Keratinocyte (primary cell): ENCODE measurements at regions not wholly inside any gene's neighbourhood (a gene's known extent, or its start where the extent isn't known, plus 50 kb on each side); places are given as distances from the start of the nearest gene placed in this dataset.

ENCODE experiments used
- EZH2 ChIP-seq: IDR thresholded peaks from one replicate; pipeline ENCODE4 v1.6.1; 2012; ENCODE audit warnings: inconsistent platforms, mild to moderate bottlenecking, low read length, moderate library complexity
- TF ChIP-seq, protein P1 (sequence below), 3 experiments: IDR thresholded peaks in 1 of 3; conservative IDR thresholded peaks in 1 of 3; optimal IDR thresholded peaks in 1 of 3; 2 replicates in 2 of 3; 3 replicates in 1 of 3; pipeline versions ENCODE3 to v1.5.1; 2011; ENCODE audit warnings: low read length in 3 of 3, mild to moderate bottlenecking in 3 of 3, moderate library complexity in 2 of 3, control low read depth in 1 of 3, inconsistent platforms in 1 of 3; ENCODE audit not compliant: insufficient read depth in 2 of 3; ENCODE audit errors: extremely low read depth in 1 of 3

DNA sequence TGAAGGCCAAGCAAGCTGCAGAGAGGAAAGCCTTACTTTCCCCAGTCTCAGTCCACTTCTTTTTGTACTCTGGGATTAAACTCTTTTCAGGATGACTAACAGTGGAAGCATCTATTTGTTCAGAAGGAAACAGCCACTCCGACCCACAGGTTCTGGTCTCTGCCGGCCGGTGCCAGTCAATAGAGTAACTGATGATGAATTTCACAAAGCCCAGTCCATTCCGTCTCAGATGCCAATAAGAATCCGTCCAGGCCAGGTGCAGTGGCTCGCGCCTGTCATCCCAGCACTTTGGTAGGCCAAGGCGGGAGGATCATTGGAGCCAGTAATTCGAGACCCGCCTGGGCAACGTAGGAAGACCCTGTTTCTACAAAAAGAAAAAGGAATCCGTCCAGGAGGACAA, 58.5 kb upstream of the HELT start:
- TF ChIP-seq, protein P1, sequence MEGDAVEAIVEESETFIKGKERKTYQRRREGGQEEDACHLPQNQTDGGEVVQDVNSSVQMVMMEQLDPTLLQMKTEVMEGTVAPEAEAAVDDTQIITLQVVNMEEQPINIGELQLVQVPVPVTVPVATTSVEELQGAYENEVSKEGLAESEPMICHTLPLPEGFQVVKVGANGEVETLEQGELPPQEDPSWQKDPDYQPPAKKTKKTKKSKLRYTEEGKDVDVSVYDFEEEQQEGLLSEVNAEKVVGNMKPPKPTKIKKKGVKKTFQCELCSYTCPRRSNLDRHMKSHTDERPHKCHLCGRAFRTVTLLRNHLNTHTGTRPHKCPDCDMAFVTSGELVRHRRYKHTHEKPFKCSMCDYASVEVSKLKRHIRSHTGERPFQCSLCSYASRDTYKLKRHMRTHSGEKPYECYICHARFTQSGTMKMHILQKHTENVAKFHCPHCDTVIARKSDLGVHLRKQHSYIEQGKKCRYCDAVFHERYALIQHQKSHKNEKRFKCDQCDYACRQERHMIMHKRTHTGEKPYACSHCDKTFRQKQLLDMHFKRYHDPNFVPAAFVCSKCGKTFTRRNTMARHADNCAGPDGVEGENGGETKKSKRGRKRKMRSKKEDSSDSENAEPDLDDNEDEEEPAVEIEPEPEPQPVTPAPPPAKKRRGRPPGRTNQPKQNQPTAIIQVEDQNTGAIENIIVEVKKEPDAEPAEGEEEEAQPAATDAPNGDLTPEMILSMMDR (optimal IDR thresholded peaks at IDR 0.05 in 1 of 3, IDR thresholded peaks at IDR 0.05 in 1 of 3, conservative IDR thresholded peaks at IDR 0.05 in 1 of 3; ENCODE audit: extremely low read depth in 1 of 3, insufficient read depth in 2 of 3, low read length in 3 of 3): no peak
- no peak for TF ChIP-seq EZH2
